Activated CD4-positive, alpha-beta T cell treated with anti-CD3 and anti-CD28 coated beads, Interleukin-2, amount 50 U/mL, for 48 hours (primary cell): ENCODE measurements at regions not wholly inside any gene's neighbourhood (a gene's known extent, or its start where the extent isn't known, plus 50 kb on each side); places are given as distances from the start of the nearest gene placed in this dataset.
"Not testable (repeated sequence)": the region's sequence is repeated elsewhere in the genome, so short reads cannot be mapped to it uniquely, and the experiment has no call there.

Experiments used
- DNase-seq, 2 experiments: peaks; one replicate each; pipeline ENCODE4 v3.0.0-alpha.2; 2020

- no peak for DNase-seq
These were observed 89.7 kb upstream of the OSMR start for GRCh38 chr5:38756068-38756467.

GRCh38 chr5:38757451-38758245 is 88.2 kb upstream of the OSMR start:
- no peak for DNase-seq

GRCh38 chr5:38758774-38759600 is 86.8 kb upstream of the OSMR start:
- no peak for DNase-seq

GRCh38 chr5:38764937-38765391 is 80.8 kb upstream of the OSMR start:
- no peak for DNase-seq

- DNase-seq: no peak
These were observed 80.4 kb upstream of the OSMR start for GRCh38 chr5:38765399-38765861.

GRCh38 chr5:38766151-38766550 is 79.7 kb upstream of the OSMR start:
- DNase-seq: no peak

GRCh38 chr5:38768412-38769211 is 77.2 kb upstream of the OSMR start:
- no peak for DNase-seq

DNA sequence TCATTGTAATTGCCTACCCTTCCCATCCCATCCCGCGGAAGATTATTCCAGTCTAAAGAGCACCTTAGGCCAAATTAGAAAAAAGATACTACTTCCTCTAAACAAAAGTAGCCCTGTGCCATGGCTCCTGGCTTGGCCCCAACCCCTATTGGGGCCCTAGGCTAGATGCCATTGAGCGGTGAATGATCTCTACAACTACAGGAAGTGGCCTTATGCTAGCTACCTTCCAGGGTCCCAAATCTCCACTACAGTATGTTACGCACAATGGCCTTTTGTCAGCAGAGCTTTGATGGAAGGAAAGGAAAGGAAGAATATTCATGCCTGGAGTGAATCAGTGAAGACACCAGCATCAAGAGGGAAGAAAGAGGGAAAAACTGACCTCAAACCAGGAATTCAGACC is 73.3 kb upstream of the OSMR start:
- no peak for DNase-seq

DNA sequence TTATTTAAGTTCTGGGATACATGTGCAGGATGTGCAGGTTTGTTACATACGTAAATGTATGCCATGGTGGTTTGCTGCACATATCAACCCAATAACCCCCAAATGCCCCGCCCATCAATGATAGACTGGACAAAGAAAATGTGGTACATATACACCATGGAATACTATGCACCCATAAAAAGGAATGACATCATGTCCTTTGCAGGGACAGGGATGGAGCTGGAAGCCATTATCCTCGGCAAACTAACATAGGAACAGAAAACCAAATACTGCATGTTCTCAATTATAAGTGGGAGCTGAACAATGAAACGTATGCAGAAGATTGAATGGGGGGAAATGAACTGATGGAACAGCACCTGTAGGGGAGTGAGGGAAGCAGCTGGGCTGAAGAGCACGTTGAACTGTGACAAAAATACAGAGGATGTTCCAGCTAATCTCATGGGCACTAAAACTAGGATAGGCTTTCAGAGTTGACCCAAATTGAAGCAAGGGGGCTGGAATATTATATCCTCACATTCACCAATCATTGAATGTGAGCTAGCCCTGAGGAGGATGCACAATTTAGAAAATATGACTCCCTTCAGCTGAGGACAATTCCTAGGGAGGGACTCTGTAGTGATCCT is 70.5 kb upstream of the OSMR start:
- DNase-seq: no peak

GRCh38 chr5:38776149-38776896 is 69.5 kb upstream of the OSMR start:
- no peak for DNase-seq

- no peak for DNase-seq
These were observed 68.7 kb upstream of the OSMR start for GRCh38 chr5:38777111-38777510.

GRCh38 chr5:38780316-38780715 is 65.5 kb upstream of the OSMR start:
- DNase-seq: no peak

DNA sequence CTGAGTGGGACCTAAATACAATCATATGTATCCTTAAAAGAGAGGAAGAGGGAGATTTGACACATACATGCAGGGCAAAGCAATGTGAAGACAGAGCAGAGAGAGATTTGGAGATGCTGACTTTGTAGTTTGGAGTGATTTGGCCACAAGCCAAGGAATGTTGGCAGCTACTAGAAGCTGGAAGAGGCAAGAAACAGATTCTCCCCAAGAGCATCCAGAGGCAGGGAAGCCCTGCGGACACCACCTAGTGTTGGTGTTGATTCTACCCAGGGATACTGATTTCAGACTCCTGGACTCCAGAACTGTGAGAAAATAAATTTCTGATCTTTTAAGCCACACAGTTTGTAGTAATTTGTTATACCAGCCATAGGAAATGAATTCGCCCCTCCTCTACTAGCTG is 64.9 kb upstream of the OSMR start:
- no peak for DNase-seq

- DNase-seq: no peak
These were observed 63.5 kb upstream of the OSMR start for GRCh38 chr5:38782180-38782835.

DNA sequence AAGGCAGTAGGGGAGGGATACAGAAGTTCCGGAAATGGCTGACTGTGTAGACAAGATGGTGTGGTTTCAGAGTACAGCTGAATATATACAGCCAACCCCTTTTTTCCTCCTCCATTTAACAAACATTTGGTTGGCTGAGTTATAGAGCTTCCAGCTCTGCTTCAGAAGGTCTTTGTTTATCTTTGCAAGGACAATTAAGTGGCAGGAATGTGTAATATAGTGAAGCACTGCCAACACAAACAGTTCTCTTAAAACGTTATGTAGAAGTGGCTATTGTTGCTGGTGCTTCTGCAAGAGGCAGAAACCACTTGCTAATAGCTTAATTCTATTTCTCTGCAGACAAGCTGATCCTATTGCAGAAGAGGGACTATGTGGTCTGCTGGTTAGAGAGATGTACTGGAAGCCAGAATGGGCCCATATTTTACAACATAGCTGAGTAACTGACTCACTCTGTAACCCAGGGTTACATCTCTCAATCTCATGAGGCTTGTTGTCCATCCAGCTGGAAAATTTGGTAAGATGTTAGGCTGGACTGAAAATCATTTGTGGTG is 62.7 kb upstream of the OSMR start:
- DNase-seq: no peak

- DNase-seq: no peak
These were observed 56.7 kb upstream of the OSMR start for GRCh38 chr5:38789134-38789533.

DNA sequence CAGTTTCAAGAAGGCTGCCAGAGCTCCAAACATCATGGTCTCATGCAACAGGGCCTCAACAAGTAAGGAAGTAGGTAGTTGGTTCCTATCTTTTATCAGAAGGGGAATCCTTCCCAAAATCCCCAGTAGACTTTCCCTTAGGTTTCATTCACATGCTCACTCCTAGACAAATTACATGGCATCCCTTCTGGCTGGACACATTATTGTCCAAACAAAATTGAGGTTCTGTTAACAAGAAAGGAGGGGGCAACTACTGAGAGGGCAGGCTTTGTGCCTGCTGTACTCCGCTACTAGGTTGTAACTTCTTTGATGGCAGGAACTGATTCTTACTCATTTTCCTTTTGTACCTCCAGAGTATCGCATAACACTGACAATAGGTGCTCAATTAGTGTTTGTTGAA is 56.0 kb upstream of the OSMR start:
- no peak for DNase-seq

DNA sequence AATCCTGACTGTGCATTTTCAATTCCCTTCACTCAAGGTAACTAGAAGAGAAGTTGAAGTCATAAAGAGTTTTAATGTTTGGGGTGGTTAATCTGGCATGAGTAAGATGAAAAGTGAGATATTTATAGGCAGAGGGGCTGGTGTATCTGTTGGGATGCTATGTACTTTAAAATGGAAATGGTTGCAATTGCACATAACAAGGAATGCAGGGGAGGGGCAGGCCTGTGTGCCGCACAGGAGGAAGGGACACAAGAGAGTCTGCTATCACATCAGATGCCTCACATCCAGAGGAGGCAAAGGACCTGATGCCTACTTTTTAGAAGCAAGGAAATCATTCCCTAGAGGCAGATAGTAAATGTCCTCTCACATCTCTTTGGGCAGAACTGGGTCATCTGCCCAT is 55.5 kb upstream of the OSMR start:
- no peak for DNase-seq

DNA sequence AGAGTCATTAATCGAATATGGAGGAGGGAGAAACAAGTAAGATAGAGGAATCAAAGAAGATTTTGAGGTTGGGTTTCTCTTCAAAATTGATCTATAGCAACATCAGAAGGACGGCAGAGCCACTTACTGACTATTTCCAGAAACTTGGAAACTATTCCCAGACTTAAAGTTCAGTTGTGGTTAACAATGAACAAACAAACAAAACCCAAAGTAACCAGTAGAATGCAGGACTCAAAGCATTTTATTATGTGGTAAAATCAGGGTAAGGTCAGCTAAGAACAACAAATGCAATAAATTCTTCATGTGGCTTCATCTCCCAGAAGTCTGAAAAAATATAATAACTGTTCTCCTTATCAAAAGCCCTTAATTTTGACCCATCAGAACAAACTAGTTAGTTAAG is 54.9 kb upstream of the OSMR start:
- DNase-seq: no peak

- no peak for DNase-seq
These were observed 52.7 kb upstream of the OSMR start for GRCh38 chr5:38793099-38793498.

DNA sequence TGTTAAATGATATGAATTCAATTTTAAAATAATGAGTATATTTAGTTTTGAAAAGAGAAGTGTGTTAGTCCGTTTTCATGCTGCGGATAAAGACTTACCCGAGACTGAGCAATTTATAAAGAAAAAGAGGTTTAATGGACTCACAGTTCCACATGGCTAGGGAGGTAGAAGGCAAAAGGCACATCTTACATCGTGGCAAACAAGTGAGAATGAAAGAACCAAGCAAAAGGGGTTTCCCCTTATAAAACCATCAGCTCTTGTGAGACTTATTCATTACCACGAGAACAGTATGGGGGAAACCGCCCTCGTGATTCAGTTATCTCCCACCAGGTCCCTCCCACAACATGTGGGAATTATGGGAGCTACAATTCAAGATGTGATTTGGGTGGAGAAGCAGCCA is 51.8 kb upstream of the OSMR start:
- not testable (repeated sequence) for DNase-seq
